Endothelial cell of umbilical vein (primary cell): ENCODE measurements at regions not wholly inside any gene's neighbourhood (a gene's known extent, or its start where the extent isn't known, plus 50 kb on each side); places are given as distances from the start of the nearest gene placed in this dataset.
"Not testable (repeated sequence)": the region's sequence is repeated elsewhere in the genome, so short reads cannot be mapped to it uniquely, and the experiment has no call there.

ENCODE experiments used
- BruUV-seq: library from RNA; stranded (reverse); fragments of 400-500 nt; replicated peaks from 2 replicates; lab custom pipeline; 2021; lab: Mats Ljungman, UMichigan
- CTCF ChIA-PET: fragments of 300-600, 350-600 bp; sonication (Branson Sonifier 250); formaldehyde crosslinking; loops from one replicate; lab custom pipeline; 2021; ENCODE audit warnings: antibody characterized with exemption, inconsistent platforms; lab: Charles Lee
- POLR2A ChIA-PET: fragments of 300-600, 350-600 bp; sonication (Branson Sonifier 250); formaldehyde crosslinking; loops from one replicate; lab custom pipeline; 2021; ENCODE audit warnings: antibody characterized with exemption, inconsistent platforms; lab: Charles Lee
- DNase-seq: peaks from one replicate; pipeline ENCODE4 v3.0.0-alpha.2; 2011; ENCODE audit warnings: low read depth, low spot score
- FAIRE-seq: peaks from 2 replicates; lab custom pipeline; 2011; peaks lifted over from hg19 to GRCh38; lab: Jason Lieb, UNC
- H2AFZ ChIP-seq: 2 replicates; pipeline ENCODE4 v1.6.0; 2012; ENCODE audit warnings: low read depth, low read length, control low read depth, inconsistent platforms
- H3K27ac ChIP-seq: 2 replicates; pipeline ENCODE4 v1.5.1; 2011; ENCODE audit warnings: low read depth, mild to moderate bottlenecking, control low read depth, low read length, moderate library complexity; ENCODE audit not compliant: insufficient read depth
- H3K27me3 ChIP-seq, 2 experiments: 2 replicates each; pipeline versions ENCODE4 v1.6.0 to v1.6.1; 2011; ENCODE audit warnings: low read length in 2 of 2, mixed read lengths in 1 of 2; ENCODE audit not compliant: control insufficient read depth in 2 of 2, insufficient read depth in 2 of 2
- H3K36me3 ChIP-seq, 2 experiments: 2 replicates in 1 of 2; 3 replicates in 1 of 2; pipeline ENCODE4 v1.5.1; 2011; ENCODE audit warnings: low read length in 2 of 2, mild to moderate bottlenecking in 1 of 2, moderate library complexity in 1 of 2; ENCODE audit not compliant: control insufficient read depth in 2 of 2, insufficient read depth in 2 of 2; ENCODE audit errors: extremely low read depth in 1 of 2
- H3K4me1 ChIP-seq: 3 replicates; pipeline ENCODE4 v1.5.1; 2011; ENCODE audit warnings: mild to moderate bottlenecking, low read length; ENCODE audit not compliant: control insufficient read depth, insufficient read depth; ENCODE audit errors: extremely low read depth
- H3K4me2 ChIP-seq: 2 replicates; pipeline ENCODE4 v1.6.1; 2011; ENCODE audit warnings: low read length, control low read depth, mixed read lengths; ENCODE audit not compliant: insufficient read depth
- H3K4me3 ChIP-seq, 3 experiments: fragments of 200-600 bp in 1 of 3; sonication (generic), shearing (Covaris generic) in 1 of 3; replicated peaks in 1 of 3; 2 replicates each; pipeline ENCODE4 v1.5.1; 2011 to 2016; ENCODE audit warnings: control low read depth in 3 of 3, low read length in 3 of 3, mild to moderate bottlenecking in 2 of 3, inconsistent platforms in 1 of 3, low read depth in 1 of 3, moderate library complexity in 1 of 3; ENCODE audit not compliant: insufficient read depth in 1 of 3
- H3K79me2 ChIP-seq: 2 replicates; pipeline ENCODE4 v1.6.0; 2012; ENCODE audit warnings: low read length, inconsistent platforms; ENCODE audit not compliant: control insufficient read depth, insufficient read depth
- H3K9ac ChIP-seq: replicated peaks from 2 replicates; pipeline ENCODE3; 2011; ENCODE audit warnings: low read length, control low read depth; ENCODE audit not compliant: insufficient read depth; ENCODE audit errors: extremely low read depth
- H3K9me1 ChIP-seq: replicated peaks from 3 replicates; pipeline ENCODE4 v1.6.0; 2011; ENCODE audit warnings: mild to moderate bottlenecking, low read length; ENCODE audit not compliant: control insufficient read depth, insufficient read depth; ENCODE audit errors: extremely low read depth
- H3K9me3 ChIP-seq: replicated peaks from 2 replicates; pipeline ENCODE4 v1.5.1; 2012; ENCODE audit warnings: low read length, inconsistent platforms; ENCODE audit not compliant: control insufficient read depth, insufficient read depth
- H4K20me1 ChIP-seq: replicated peaks from 2 replicates; pipeline ENCODE3; 2011; ENCODE audit warnings: mild to moderate bottlenecking, low read length; ENCODE audit not compliant: control insufficient read depth, insufficient read depth; ENCODE audit errors: extremely low read depth
- CTCF ChIP-seq, 2 donors: IDR thresholded peaks; 1 replicate in 1 of 2; 2 replicates in 1 of 2; pipeline ENCODE4 v1.5.1; 2011; ENCODE audit warnings: low read length in 2 of 2, mild to moderate bottlenecking in 2 of 2, moderate library complexity in 2 of 2, control low read depth in 1 of 2, inconsistent platforms in 1 of 2, low read depth in 1 of 2; ENCODE audit not compliant: insufficient read depth in 1 of 2; ENCODE audit errors: extremely low read depth in 1 of 2
- EZH2 ChIP-seq: IDR thresholded peaks from 2 replicates; pipeline ENCODE4 v1.6.1; 2012; ENCODE audit warnings: borderline replicate concordance, low read depth, mild to moderate bottlenecking, moderate library complexity, low read length, inconsistent platforms; ENCODE audit not compliant: severe bottlenecking
- FOS ChIP-seq: IDR thresholded peaks from 2 replicates; pipeline ENCODE4 v1.6.1; 2011; ENCODE audit warnings: mild to moderate bottlenecking, low read length, moderate library complexity, borderline replicate concordance; ENCODE audit not compliant: insufficient read depth
- GATA2 ChIP-seq: IDR thresholded peaks from 2 replicates; pipeline ENCODE4 v1.7.0; 2011; ENCODE audit warnings: low read depth, mild to moderate bottlenecking, moderate library complexity, mixed read lengths, low read length; ENCODE audit not compliant: insufficient read length, insufficient read depth
- JUN ChIP-seq: IDR thresholded peaks from 2 replicates; pipeline ENCODE4 v1.6.1; 2011; ENCODE audit warnings: borderline replicate concordance, low read depth; ENCODE audit not compliant: insufficient read length, insufficient read depth
- MYC ChIP-seq: IDR thresholded peaks from one replicate; pipeline ENCODE4 v1.6.1; 2011; ENCODE audit warnings: mild to moderate bottlenecking, low read depth, low read length
- POLR2A ChIP-seq: IDR thresholded peaks from 2 replicates; pipeline ENCODE4 v1.6.1; 2012; ENCODE audit warnings: low read depth, mild to moderate bottlenecking, control low read depth, low read length
- POLR2AphosphoS5 ChIP-seq: IDR thresholded peaks from 2 replicates; pipeline ENCODE4 v1.6.1; 2012; ENCODE audit warnings: low read depth, mild to moderate bottlenecking, control low read depth, low read length, moderate library complexity; ENCODE audit not compliant: insufficient read depth
- dilution Hi-C: fragments of 300-500 bp; cut with MboI; formaldehyde crosslinking; loops from one replicate; pipeline ENCODE4 v1.15.0; 2019; ENCODE audit warnings: low sequenced_read_pairs; ENCODE audit not compliant: extremely low pct_ligation_motif_present
- intact Hi-C: fragments of 100-400 bp; cut with micrococcal nuclease; formaldehyde crosslinking; loops from one replicate; pipeline ENCODE4 v1.10.0; 2022
- TF ChIP-seq, protein P1 (sequence below): IDR thresholded peaks from 2 replicates; pipeline ENCODE4 v1.6.1; 2011; ENCODE audit not compliant: insufficient read depth, insufficient read length

DNA sequence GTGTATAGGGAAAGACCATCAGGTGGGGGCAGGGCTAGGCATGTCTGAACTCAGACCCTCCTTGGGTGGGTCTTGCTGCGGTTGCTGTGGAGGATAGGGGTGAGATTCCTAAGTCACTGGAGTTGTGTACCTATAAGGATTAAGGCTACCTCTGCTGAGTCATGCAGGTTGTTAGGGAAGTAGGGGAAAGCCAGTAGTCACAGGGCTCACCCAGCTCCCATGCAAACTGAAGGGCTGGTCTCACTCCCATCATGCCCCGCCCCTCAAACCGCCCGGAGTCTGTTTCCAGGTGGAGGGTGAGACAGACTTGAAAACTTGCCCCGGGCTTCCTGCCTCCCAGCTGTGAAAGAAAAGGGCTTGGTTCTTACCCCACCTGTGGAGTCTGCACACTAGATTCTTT lies 161.8 kb downstream of the CAVIN4 start:
- no TSS peak for BruUV-seq
- H3K4me2 ChIP-seq: no peak overlapping the region
- H3K9me3 ChIP-seq: no peaks in the 10 kb centered on the region
- intact Hi-C loops: no loop called here
- DNase-seq: no peak
- H3K27me3 ChIP-seq: no peaks in the 10 kb centered on the region
- no peaks in the 10 kb centered on the region for H3K4me1 ChIP-seq
- no peaks in the 10 kb centered on the region for H3K36me3 ChIP-seq
- no peak for FAIRE-seq
- POLR2A ChIA-PET: no interaction called here
- TF ChIP-seq POLR2AphosphoS5 (no peak), POLR2A (no peak), GATA2 (no peak), MYC (no peak), CTCF (IDR thresholded peaks at IDR 0.05; ENCODE audit: extremely low read depth in 1 of 2, insufficient read depth in 1 of 2, low read depth in 1 of 2, low read length in 2 of 2) (no peak), EZH2 (no peak), JUN (no peak), FOS (no peak)
- TF ChIP-seq, protein P1, sequence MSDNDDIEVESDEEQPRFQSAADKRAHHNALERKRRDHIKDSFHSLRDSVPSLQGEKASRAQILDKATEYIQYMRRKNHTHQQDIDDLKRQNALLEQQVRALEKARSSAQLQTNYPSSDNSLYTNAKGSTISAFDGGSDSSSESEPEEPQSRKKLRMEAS: no peak
- no peak overlapping the region for H2AFZ ChIP-seq
- no peaks in the 10 kb centered on the region for H3K79me2 ChIP-seq
- no peak overlapping the region for H3K27ac ChIP-seq
- no peaks in the 10 kb centered on the region for H4K20me1 ChIP-seq
- CTCF ChIA-PET: no interaction called here
- H3K9ac ChIP-seq: no peak overlapping the region
- H3K4me3 ChIP-seq: no peak overlapping the region
- dilution Hi-C loops: no loop called here
- H3K9me1 ChIP-seq: no peaks in the 10 kb centered on the region

- H4K20me1 ChIP-seq, intact Hi-C loops, H3K79me2 ChIP-seq, H3K9ac ChIP-seq, BruUV-seq, CTCF ChIA-PET, H3K4me1 ChIP-seq, H3K27ac ChIP-seq, H3K9me3 ChIP-seq, H2AFZ ChIP-seq, FAIRE-seq, dilution Hi-C loops, H3K36me3 ChIP-seq, H3K27me3 ChIP-seq, H3K9me1 ChIP-seq, POLR2A ChIA-PET, DNase-seq, H3K4me3 ChIP-seq, H3K4me2 ChIP-seq: not testable (repeated sequence)
These were observed 171.1 kb downstream of the CAVIN4 start for GRCh38 chr9:100748930-100749329.
